ENCODE measurements at regions not wholly inside any gene's neighbourhood (a gene's known extent, or its start where the extent isn't known, plus 50 kb on each side); places are given as distances from the start of the nearest gene placed in this dataset.

GRCh38 chr10:8283986-8284385, 229.5 kb downstream of the GATA3 start:
- TF ChIP-seq CTCF (IDR thresholded peaks at IDR 0.05): no peak
- TF ChIP-seq POLR2A (IDR thresholded peaks at IDR 0.05): no peak
